ENCODE measurements at regions not wholly inside any gene's neighbourhood (a gene's known extent, or its start where the extent isn't known, plus 50 kb on each side); places are given as distances from the start of the nearest gene placed in this dataset.

DNA sequence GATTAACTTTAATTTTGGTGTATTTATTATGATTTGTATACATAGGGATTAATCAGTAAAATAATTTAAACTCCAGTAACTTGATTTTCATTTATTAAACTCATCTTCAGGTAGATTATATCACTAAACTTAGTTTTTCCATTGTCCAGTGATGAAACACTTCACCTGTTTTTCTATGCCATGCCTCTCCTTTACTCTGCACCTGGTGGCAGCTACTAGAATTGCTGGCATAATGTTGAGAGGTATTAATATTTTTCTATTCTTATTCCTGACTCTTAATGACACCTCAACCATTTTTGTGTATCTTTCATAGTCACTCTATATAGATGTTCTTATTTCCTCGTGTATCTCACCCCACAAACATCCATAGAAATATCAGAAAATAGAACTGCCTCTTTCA, 940.3 kb upstream of the CRIM1 start:
- Histone ChIP-seq H4K91ac (replicated peaks; ENCODE audit: insufficient read length, low read length) (no peak overlapping the region), H3K14ac (ENCODE audit: insufficient read length) (no peak overlapping the region), H3K27me3 (replicated peaks in 1 of 4; ENCODE audit: control insufficient read depth in 3 of 4, extremely low read depth in 1 of 4, insufficient read depth in 3 of 4, low read length in 3 of 4) (no peaks in the 10 kb centered on the region), H4K8ac (ENCODE audit: extremely low read depth, insufficient read depth, low read length) (no peak overlapping the region), H3K4me3 (ENCODE audit: extremely low read depth in 1 of 4, insufficient read depth in 2 of 4, low read depth in 3 of 4, low read length in 4 of 4) (no peak overlapping the region), H3K4me1 (replicated peaks in 1 of 4; ENCODE audit: control insufficient read depth in 3 of 4, insufficient read depth in 4 of 4, low read length in 3 of 4) (no peaks in the 10 kb centered on the region), H4K5ac (ENCODE audit: insufficient read length, low read depth, low read length) (no peak overlapping the region), H2BK15ac (ENCODE audit: low read length) (no peak overlapping the region), H3K36me3 (ENCODE audit: control insufficient read depth in 2 of 4, insufficient read depth in 4 of 4, low read length in 3 of 4) (no peaks in the 10 kb centered on the region), H2BK5ac (ENCODE audit: low read depth, low read length) (no peak overlapping the region), H3K9me3 (ENCODE audit: insufficient read depth in 2 of 2, low read depth in 1 of 2, low read length in 1 of 2) (no peaks in the 10 kb centered on the region), H3K23me2 (ENCODE audit: low read depth, low read length) (no peaks in the 10 kb centered on the region), H3K4me2 (ENCODE audit: insufficient read depth in 1 of 2, low read depth in 2 of 2, low read length in 2 of 2) (no peak overlapping the region), H3K4ac (replicated peaks; ENCODE audit: insufficient read length, low read depth, low read length) (no peak overlapping the region), H2BK12ac (ENCODE audit: low read depth, low read length) (no peak overlapping the region), H4K20me1 (replicated peaks in 1 of 2; ENCODE audit: control insufficient read depth in 1 of 2, insufficient read depth in 2 of 2, low read length in 2 of 2) (no peaks in the 10 kb centered on the region), H3K18ac (ENCODE audit: extremely low read depth, low read length) (no peak overlapping the region), H3K56ac (replicated peaks; ENCODE audit: insufficient read length, low read depth, low read length) (no peak overlapping the region), H3K9ac (replicated peaks in 1 of 4; ENCODE audit: extremely low read depth in 1 of 4, low read depth in 3 of 4, low read length in 3 of 4) (no peak overlapping the region), H2AK5ac (ENCODE audit: low read depth, low read length) (no peak overlapping the region), H3K27ac (ENCODE audit: low read depth, low read length) (no peak overlapping the region), H3K79me1 (ENCODE audit: low read depth, low read length) (no peaks in the 10 kb centered on the region), H3K23ac (ENCODE audit: insufficient read length) (no peak overlapping the region), H2BK20ac (ENCODE audit: low read length) (no peak overlapping the region), H2AFZ (ENCODE audit: low read length) (no peak overlapping the region), H2BK120ac (replicated peaks; ENCODE audit: low read depth, low read length) (no peak overlapping the region), H3K79me2 (ENCODE audit: control insufficient read depth in 1 of 2, insufficient read depth in 2 of 2, low read length in 2 of 2) (no peaks in the 10 kb centered on the region)
- DNase-seq (ENCODE audit: low read depth in 1 of 2, low spot score in 2 of 2) (no peak), FAIRE-seq (no peak)
- TF ChIP-seq, protein P1, sequence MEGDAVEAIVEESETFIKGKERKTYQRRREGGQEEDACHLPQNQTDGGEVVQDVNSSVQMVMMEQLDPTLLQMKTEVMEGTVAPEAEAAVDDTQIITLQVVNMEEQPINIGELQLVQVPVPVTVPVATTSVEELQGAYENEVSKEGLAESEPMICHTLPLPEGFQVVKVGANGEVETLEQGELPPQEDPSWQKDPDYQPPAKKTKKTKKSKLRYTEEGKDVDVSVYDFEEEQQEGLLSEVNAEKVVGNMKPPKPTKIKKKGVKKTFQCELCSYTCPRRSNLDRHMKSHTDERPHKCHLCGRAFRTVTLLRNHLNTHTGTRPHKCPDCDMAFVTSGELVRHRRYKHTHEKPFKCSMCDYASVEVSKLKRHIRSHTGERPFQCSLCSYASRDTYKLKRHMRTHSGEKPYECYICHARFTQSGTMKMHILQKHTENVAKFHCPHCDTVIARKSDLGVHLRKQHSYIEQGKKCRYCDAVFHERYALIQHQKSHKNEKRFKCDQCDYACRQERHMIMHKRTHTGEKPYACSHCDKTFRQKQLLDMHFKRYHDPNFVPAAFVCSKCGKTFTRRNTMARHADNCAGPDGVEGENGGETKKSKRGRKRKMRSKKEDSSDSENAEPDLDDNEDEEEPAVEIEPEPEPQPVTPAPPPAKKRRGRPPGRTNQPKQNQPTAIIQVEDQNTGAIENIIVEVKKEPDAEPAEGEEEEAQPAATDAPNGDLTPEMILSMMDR (IDR thresholded peaks at IDR 0.05; ENCODE audit: control extremely low read depth in 1 of 3, insufficient read depth in 1 of 3, low read depth in 1 of 3, low read length in 3 of 3) = peak in 1 of 3 experiments; percentile 26; a peak in 2 of 4 replicates
- peak; percentile 5 to 7; a peak in 2 of 4 replicates for TF ChIP-seq RAD21 (IDR thresholded peaks at IDR 0.05 in 1 of 2, conservative IDR thresholded peaks at IDR 0.05 in 1 of 2; ENCODE audit: low read depth in 2 of 2, low read length in 2 of 2)
- no peak for TF ChIP-seq SRF (IDR thresholded peaks at IDR 0.05; ENCODE audit: low read depth, low read length)
- ChIA-PET CTCF (ENCODE audit: partially characterized antibody) (interaction anchor here (0.6 to 1.8 kb wide), 7 partner anchors 9 to 378 kb away, joined by 3 to 4 read pairs (median 3); no protein-coding TSS in a partner anchor), POLR2A (ENCODE audit: partially characterized antibody) (no interaction called here)
- 75% methylated on average over 1 of the region's 1 CpG; no CpG with 5 or more reads in 1 of the 2 experiments for WGBS, 2 experiments (ENCODE audit: extremely low coverage in 1 of 2, insufficient coverage in 1 of 2, insufficient read length in 1 of 2, insufficient replicate concordance in 2 of 2, low coverage in 1 of 2, low lambda C conversion rate in 2 of 2, missing lambda C conversion rate in 1 of 2)

Measured in H1 (cell line).